ENCODE measurements at regions not wholly inside any gene's neighbourhood (a gene's known extent, or its start where the extent isn't known, plus 50 kb on each side); places are given as distances from the start of the nearest gene placed in this dataset.

DNA sequence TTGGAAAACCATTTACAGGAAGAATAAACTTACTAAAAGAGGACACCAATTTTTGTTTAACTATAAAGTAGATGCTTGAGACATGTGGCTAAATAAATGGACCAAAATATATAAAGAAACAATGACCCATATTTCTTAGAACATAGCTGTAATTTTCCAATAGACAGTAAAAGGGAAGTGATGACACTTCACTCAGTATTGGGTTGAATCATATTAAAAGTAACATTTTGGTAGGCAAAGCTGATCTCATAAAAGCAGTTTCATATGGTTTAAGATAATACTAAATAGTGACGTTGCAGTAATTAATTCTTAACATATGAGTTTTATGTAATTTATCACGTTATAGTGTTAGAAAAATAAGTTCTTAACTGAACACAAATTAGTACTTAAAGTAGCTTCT lies 308.9 kb upstream of the RUNX1 start:
- ChIA-PET POLR2A (no interaction called here), CTCF (no interaction called here)
- H3K9me3 ChIP-seq (ENCODE audit: control insufficient read depth in 2 of 3, low read length in 3 of 3) = no peaks in the 10 kb centered on the region

DNA sequence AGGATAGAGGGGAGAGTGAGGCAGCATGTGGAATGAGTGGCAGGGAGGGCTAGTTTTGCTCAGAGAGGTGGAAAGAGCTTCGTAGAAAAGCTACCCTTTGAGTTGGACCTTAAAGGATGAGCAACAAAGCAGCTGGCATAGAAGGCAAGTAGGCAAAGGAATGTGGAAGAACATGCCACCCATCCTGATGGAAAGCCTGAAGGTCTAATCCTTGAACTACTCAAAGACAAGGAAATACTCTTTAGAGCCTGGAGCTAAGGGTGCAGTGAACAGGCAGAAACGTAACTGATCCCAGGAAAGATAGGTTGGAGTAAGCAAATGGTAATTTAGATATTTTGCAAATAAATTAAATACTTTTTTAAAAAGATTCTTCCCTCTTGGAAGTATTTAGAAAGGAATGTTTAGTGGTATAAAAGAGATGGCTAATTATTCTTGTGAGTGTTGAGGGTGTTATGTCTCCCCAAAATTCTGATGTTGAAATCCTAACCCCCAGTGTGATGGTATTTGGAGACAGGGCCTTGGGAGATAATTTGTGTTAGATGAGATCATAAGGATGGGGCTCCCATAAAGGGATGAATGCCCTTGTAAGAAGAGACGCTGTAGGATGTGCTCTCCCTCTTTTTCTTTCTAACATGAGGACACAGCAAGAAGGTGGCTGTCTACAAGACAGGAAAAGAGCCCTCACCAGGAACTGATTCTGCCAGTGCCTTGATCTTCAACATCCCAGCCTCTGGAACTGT lies 308.1 kb upstream of the RUNX1 start:
- intact Hi-C loops (cut with micrococcal nuclease) = no loop called here
- POLR2A ChIA-PET = interaction anchor here (1.0 kb wide), 1 partner anchor 9 kb away, joined by 3 read pairs; no protein-coding TSS in a partner anchor
- no peaks in the 10 kb centered on the region for H3K9me3 ChIP-seq (ENCODE audit: control insufficient read depth in 2 of 3, low read length in 3 of 3)
- Mint-ChIP-seq H3K27ac (peak overlapping the region in 1 of 9 donors; percentile 3), H3K4me3 (no peak overlapping the region), H3K4me1 (peaks cover 0 to 3% (median 0%) of the 10 kb centered on the region in 7 donors), H3K27me3 (no peaks in the 10 kb centered on the region), H3K36me3 (peaks cover 0 to 3% (median 0%) of the 10 kb centered on the region in 5 donors), H3K9me3 (peaks cover 0 to 7% (median 0%) of the 10 kb centered on the region in 11 donors)
- no peaks in the 10 kb centered on the region for H3K4me1 ChIP-seq (ENCODE audit: control insufficient read depth in 2 of 2, insufficient read depth in 2 of 2, low read length in 2 of 2)
- H3K27me3 ChIP-seq (ENCODE audit: control insufficient read depth in 2 of 2, insufficient read depth in 2 of 2, low read length in 2 of 2) = no peaks in the 10 kb centered on the region
- ATAC-seq (no peak), DNase-seq (no peak)
- H3K4me3 ChIP-seq (ENCODE audit: low read length) = no peak overlapping the region
- no peaks in the 10 kb centered on the region for H3K36me3 ChIP-seq (ENCODE audit: control insufficient read depth in 2 of 3, insufficient read depth in 3 of 3, low read length in 3 of 3)
- H3K27ac ChIP-seq (ENCODE audit: low read depth, low read length) = no peak overlapping the region
- CTCF ChIA-PET = no interaction called here

More for the DNA sequence above, 308.9 kb upstream of the RUNX1 start:
- Histone ChIP-seq H3K4me3 (ENCODE audit: low read length) (no peak overlapping the region), H3K27me3 (ENCODE audit: control insufficient read depth in 2 of 2, insufficient read depth in 2 of 2, low read length in 2 of 2) (no peaks in the 10 kb centered on the region), H3K27ac (ENCODE audit: low read depth, low read length) (no peak overlapping the region), H3K4me1 (ENCODE audit: control insufficient read depth in 2 of 2, insufficient read depth in 2 of 2, low read length in 2 of 2) (no peaks in the 10 kb centered on the region), H3K36me3 (ENCODE audit: control insufficient read depth in 2 of 3, insufficient read depth in 3 of 3, low read length in 3 of 3) (no peaks in the 10 kb centered on the region)
- Mint-ChIP-seq H3K27me3 (peaks cover 0 to 3% (median 0%) of the 10 kb centered on the region in 5 donors), H3K9me3 (peaks cover 0 to 6% (median 0%) of the 10 kb centered on the region in 11 donors), H3K4me3 (no peak overlapping the region), H3K36me3 (peaks cover 0 to 3% (median 0%) of the 10 kb centered on the region in 5 donors), H3K27ac (no peak overlapping the region), H3K4me1 (peaks cover 0 to 3% (median 0%) of the 10 kb centered on the region in 7 donors)
- ATAC-seq (no peak), DNase-seq (no peak)
- intact Hi-C loops (cut with micrococcal nuclease) = no loop called here

- H3K27me3 ChIP-seq (ENCODE audit: control insufficient read depth in 2 of 2, insufficient read depth in 2 of 2, low read length in 2 of 2) = no peaks in the 10 kb centered on the region
- H3K36me3 ChIP-seq (ENCODE audit: control insufficient read depth in 2 of 3, insufficient read depth in 3 of 3, low read length in 3 of 3) = no peaks in the 10 kb centered on the region
- Mint-ChIP-seq H3K4me3 (no peak overlapping the region), H3K27ac (no peak overlapping the region), H3K36me3 (peaks cover 0 to 5% (median 0%) of the 10 kb centered on the region in 5 donors), H3K4me1 (peaks cover 0 to 16% (median 0%) of the 10 kb centered on the region in 7 donors), H3K27me3 (no peaks in the 10 kb centered on the region), H3K9me3 (peaks cover 0 to 7% (median 0%) of the 10 kb centered on the region in 11 donors)
- no peak for DNase-seq
- intact Hi-C loops (cut with micrococcal nuclease) = no loop called here
- no peak for ATAC-seq
- H3K9me3 ChIP-seq (ENCODE audit: control insufficient read depth in 2 of 3, low read length in 3 of 3) = no peaks in the 10 kb centered on the region
- H3K4me3 ChIP-seq (ENCODE audit: low read length) = no peak overlapping the region
- no peak overlapping the region for H3K27ac ChIP-seq (ENCODE audit: low read depth, low read length)
- CTCF ChIA-PET = no interaction called here
- H3K4me1 ChIP-seq (ENCODE audit: control insufficient read depth in 2 of 2, insufficient read depth in 2 of 2, low read length in 2 of 2) = no peaks in the 10 kb centered on the region
- POLR2A ChIA-PET = no interaction called here
These were observed 305.0 kb upstream of the RUNX1 start for GRCh38 chr21:35354078-35354477.

DNA sequence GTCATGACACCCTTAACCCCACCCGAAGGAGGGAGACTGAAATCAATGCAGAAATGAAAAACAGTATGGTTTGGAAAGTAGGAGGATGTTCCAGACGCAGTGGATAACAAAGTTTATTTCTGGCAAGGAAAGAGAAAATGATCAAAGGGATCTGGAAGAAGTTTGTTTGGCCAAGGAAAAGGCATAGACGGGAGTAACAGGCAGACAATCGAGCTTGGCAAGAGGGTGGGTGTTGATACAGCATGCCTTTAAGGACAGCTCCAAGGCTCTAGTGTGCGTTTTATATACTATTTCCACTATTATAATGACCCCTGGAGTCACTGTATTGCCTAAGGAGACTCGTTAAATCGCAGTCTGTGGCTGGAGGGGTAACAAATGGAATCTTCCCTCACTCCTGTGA lies 303.7 kb upstream of the RUNX1 start:
- no peaks in the 10 kb centered on the region for H3K4me1 ChIP-seq (ENCODE audit: control insufficient read depth in 2 of 2, insufficient read depth in 2 of 2, low read length in 2 of 2)
- peaks cover 0 to 16% (median 0%) of the 10 kb centered on the region in 7 donors for H3K4me1 Mint-ChIP-seq
- H3K27me3 ChIP-seq (ENCODE audit: control insufficient read depth in 2 of 2, insufficient read depth in 2 of 2, low read length in 2 of 2) = no peaks in the 10 kb centered on the region
- DNase-seq (no peak), ATAC-seq (no peak)
- peaks cover 0 to 5% (median 0%) of the 10 kb centered on the region in 5 donors for H3K36me3 Mint-ChIP-seq
- peak overlapping the region in 1 of 10 donors; percentile 5 for H3K4me3 Mint-ChIP-seq
- H3K9me3 ChIP-seq (ENCODE audit: control insufficient read depth in 2 of 3, low read length in 3 of 3) = no peaks in the 10 kb centered on the region
- POLR2A ChIA-PET = interaction anchor here (0.5 kb wide), 1 partner anchor 25 kb away, joined by 3 read pairs; no protein-coding TSS in a partner anchor
- no peaks in the 10 kb centered on the region for H3K36me3 ChIP-seq (ENCODE audit: control insufficient read depth in 2 of 3, insufficient read depth in 3 of 3, low read length in 3 of 3)
- no peak overlapping the region for H3K27ac ChIP-seq (ENCODE audit: low read depth, low read length)
- H3K4me3 ChIP-seq (ENCODE audit: low read length) = no peak overlapping the region
- peaks cover 0 to 7% (median 0%) of the 10 kb centered on the region in 11 donors for H3K9me3 Mint-ChIP-seq
- peaks cover 0 to 4% (median 0%) of the 10 kb centered on the region in 5 donors for H3K27me3 Mint-ChIP-seq
- no peak overlapping the region for H3K27ac Mint-ChIP-seq
- CTCF ChIA-PET = interaction anchor here (0.6 kb wide), 1 partner anchor 661 kb away, joined by 3 read pairs; no protein-coding TSS in a partner anchor
- intact Hi-C loops (cut with micrococcal nuclease) = no loop called here

- Mint-ChIP-seq H3K36me3 (peaks cover 0 to 5% (median 0%) of the 10 kb centered on the region in 5 donors), H3K4me1 (peaks cover 0 to 13% (median 0%) of the 10 kb centered on the region in 7 donors), H3K9me3 (peaks cover 0 to 11% (median 0%) of the 10 kb centered on the region in 11 donors), H3K4me3 (no peak overlapping the region), H3K27me3 (peaks cover 0 to 5% (median 4%) of the 10 kb centered on the region in 5 donors), H3K27ac (no peak overlapping the region)
- Histone ChIP-seq H3K4me3 (ENCODE audit: low read length) (no peak overlapping the region), H3K36me3 (ENCODE audit: control insufficient read depth in 2 of 3, insufficient read depth in 3 of 3, low read length in 3 of 3) (no peaks in the 10 kb centered on the region), H3K27ac (ENCODE audit: low read depth, low read length) (no peak overlapping the region), H3K4me1 (ENCODE audit: control insufficient read depth in 2 of 2, insufficient read depth in 2 of 2, low read length in 2 of 2) (no peaks in the 10 kb centered on the region), H3K9me3 (ENCODE audit: control insufficient read depth in 2 of 3, low read length in 3 of 3) (no peaks in the 10 kb centered on the region), H3K27me3 (ENCODE audit: control insufficient read depth in 2 of 2, insufficient read depth in 2 of 2, low read length in 2 of 2) (no peaks in the 10 kb centered on the region)
- ChIA-PET POLR2A (interaction anchor here (0.5 kb wide), 1 partner anchor 24 kb away, joined by 3 read pairs; no protein-coding TSS in a partner anchor), CTCF (no interaction called here)
- intact Hi-C loops (cut with micrococcal nuclease) = no loop called here
- DNase-seq (no peak), ATAC-seq (no peak)
These were observed 303.1 kb upstream of the RUNX1 start for GRCh38 chr21:35352066-35352770.

DNA sequence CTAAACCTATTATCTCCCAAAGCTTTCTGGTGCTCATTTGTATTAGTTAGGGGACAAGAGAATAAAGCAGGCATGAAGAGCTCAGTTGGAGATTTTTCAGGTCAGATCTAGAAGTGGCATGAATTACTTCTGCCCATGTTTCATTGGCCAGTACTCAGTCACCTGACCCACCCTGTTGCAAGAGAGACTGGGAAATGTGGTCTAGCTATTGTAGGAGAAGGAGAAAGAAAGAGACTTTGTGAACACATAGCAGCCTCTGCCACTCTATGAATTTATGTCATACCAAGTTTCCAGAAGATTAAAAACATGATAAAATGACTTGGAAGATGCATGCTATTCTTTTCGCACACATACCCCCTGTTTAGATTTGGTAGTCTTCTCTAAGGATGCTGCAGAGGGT lies 302.3 kb upstream of the RUNX1 start:
- Histone ChIP-seq H3K36me3 (ENCODE audit: control insufficient read depth in 2 of 3, insufficient read depth in 3 of 3, low read length in 3 of 3) (no peaks in the 10 kb centered on the region), H3K4me3 (ENCODE audit: low read length) (no peak overlapping the region), H3K9me3 (ENCODE audit: control insufficient read depth in 2 of 3, low read length in 3 of 3) (no peaks in the 10 kb centered on the region), H3K27ac (ENCODE audit: low read depth, low read length) (no peak overlapping the region), H3K27me3 (ENCODE audit: control insufficient read depth in 2 of 2, insufficient read depth in 2 of 2, low read length in 2 of 2) (no peaks in the 10 kb centered on the region), H3K4me1 (ENCODE audit: control insufficient read depth in 2 of 2, insufficient read depth in 2 of 2, low read length in 2 of 2) (no peaks in the 10 kb centered on the region)
- Mint-ChIP-seq H3K4me3 (no peak overlapping the region), H3K27ac (no peak overlapping the region), H3K9me3 (peaks cover 0 to 7% (median 0%) of the 10 kb centered on the region in 11 donors), H3K4me1 (peaks cover 0 to 19% (median 0%) of the 10 kb centered on the region in 7 donors), H3K27me3 (peaks cover 0 to 11% (median 4%) of the 10 kb centered on the region in 5 donors), H3K36me3 (peaks cover 0 to 5% (median 0%) of the 10 kb centered on the region in 5 donors)
- ATAC-seq (no peak), DNase-seq (no peak)
- ChIA-PET POLR2A (interaction anchor here (0.6 kb wide), 1 partner anchor 343 kb away, joined by 3 read pairs; no protein-coding TSS in a partner anchor), CTCF (interaction anchor here (0.7 kb wide), 1 partner anchor 465 kb away, joined by 3 read pairs; no protein-coding TSS in a partner anchor)
- intact Hi-C loops (cut with micrococcal nuclease) = no loop called here
